Skeletal muscle satellite cell (primary cell): ENCODE measurements at regions not wholly inside any gene's neighbourhood (a gene's known extent, or its start where the extent isn't known, plus 50 kb on each side); places are given as distances from the start of the nearest gene placed in this dataset.
"Not testable (repeated sequence)": the region's sequence is repeated elsewhere in the genome, so short reads cannot be mapped to it uniquely, and the experiment has no call there.

Source experiments
- H3K27me3 ChIP-seq: 2 replicates; pipeline ENCODE4 v1.7.0; 2013; ENCODE audit warnings: low read length; ENCODE audit not compliant: control insufficient read depth, insufficient read depth
- H3K36me3 ChIP-seq: 2 replicates; pipeline ENCODE4 v1.7.0; 2013; ENCODE audit warnings: mild to moderate bottlenecking, control low read depth, low read length; ENCODE audit not compliant: insufficient read depth
- H3K4me1 ChIP-seq: 2 replicates; pipeline ENCODE4 v1.7.0; 2013; ENCODE audit warnings: low read length; ENCODE audit not compliant: control insufficient read depth, insufficient read depth
- H3K4me2 ChIP-seq: 2 replicates; pipeline ENCODE4 v1.7.0; 2013; ENCODE audit warnings: mild to moderate bottlenecking, low read length
- H3K4me3 ChIP-seq: 2 replicates; pipeline ENCODE4 v1.7.0; 2013; ENCODE audit warnings: low read length
- H3K9ac ChIP-seq: 2 replicates; pipeline ENCODE4 v1.7.0; 2013; ENCODE audit warnings: mild to moderate bottlenecking, low read depth, low read length, moderate library complexity
- H3K9me3 ChIP-seq: replicated peaks from 2 replicates; pipeline ENCODE4 v1.7.0; 2013; ENCODE audit warnings: mild to moderate bottlenecking, control low read depth, low read length

- H3K4me3 ChIP-seq: no peak overlapping the region
- peaks cover 3% of the 10 kb centered on the region for H3K27me3 ChIP-seq
- no peak overlapping the region for H3K4me2 ChIP-seq
Measured at GRCh38 chr1:43108080-43108479, 64.0 kb downstream of the EBNA1BP2 start.

GRCh38 chr1:43107664-43108063 is 64.4 kb downstream of the EBNA1BP2 start:
- no peak overlapping the region for H3K4me3 ChIP-seq
- peaks cover 3% of the 10 kb centered on the region for H3K27me3 ChIP-seq
- no peak overlapping the region for H3K9ac ChIP-seq
- H3K4me1 ChIP-seq: no peaks in the 10 kb centered on the region
- no peaks in the 10 kb centered on the region for H3K9me3 ChIP-seq
- no peaks in the 10 kb centered on the region for H3K36me3 ChIP-seq
- no peak overlapping the region for H3K4me2 ChIP-seq

More at GRCh38 chr1:43108080-43108479, 64.0 kb downstream of the EBNA1BP2 start:
- Histone ChIP-seq H3K9ac (no peak overlapping the region), H3K4me1 (no peaks in the 10 kb centered on the region), H3K36me3 (no peaks in the 10 kb centered on the region), H3K9me3 (no peaks in the 10 kb centered on the region)

- no peaks in the 10 kb centered on the region for H3K4me1 ChIP-seq
Measured at GRCh38 chr1:43104027-43104763, 67.9 kb downstream of the EBNA1BP2 start.

GRCh38 chr1:43101061-43101460 is 71.0 kb downstream of the EBNA1BP2 start:
- no peak overlapping the region for H3K9ac ChIP-seq

More at GRCh38 chr1:43104027-43104763, 67.9 kb downstream of the EBNA1BP2 start:
- Histone ChIP-seq H3K4me2 (no peak overlapping the region), H3K4me3 (no peak overlapping the region), H3K27me3 (peaks cover 4% of the 10 kb centered on the region), H3K9me3 (no peaks in the 10 kb centered on the region), H3K9ac (no peak overlapping the region), H3K36me3 (no peaks in the 10 kb centered on the region)

GRCh38 chr1:43098200-43098599 is 73.9 kb downstream of the EBNA1BP2 start:
- peaks cover 12% of the 10 kb centered on the region for H3K27me3 ChIP-seq
- no peaks in the 10 kb centered on the region for H3K4me1 ChIP-seq
- no peaks in the 10 kb centered on the region for H3K36me3 ChIP-seq
- no peak overlapping the region for H3K9ac ChIP-seq
- H3K9me3 ChIP-seq: no peaks in the 10 kb centered on the region
- no peak overlapping the region for H3K4me3 ChIP-seq
- no peak overlapping the region for H3K4me2 ChIP-seq

More at GRCh38 chr1:43101061-43101460, 71.0 kb downstream of the EBNA1BP2 start:
- no peak overlapping the region for H3K4me2 ChIP-seq
- no peak overlapping the region for H3K4me3 ChIP-seq
- no peaks in the 10 kb centered on the region for H3K4me1 ChIP-seq
- no peaks in the 10 kb centered on the region for H3K9me3 ChIP-seq
- peaks cover 7% of the 10 kb centered on the region for H3K27me3 ChIP-seq
- no peaks in the 10 kb centered on the region for H3K36me3 ChIP-seq

- not testable (repeated sequence) for H3K4me2 ChIP-seq, H3K36me3 ChIP-seq, H3K9ac ChIP-seq, H3K4me3 ChIP-seq, H3K9me3 ChIP-seq, H3K4me1 ChIP-seq
- H3K27me3 ChIP-seq: peaks cover 14% of the 10 kb centered on the region
Measured at GRCh38 chr1:43096528-43096927, 75.6 kb downstream of the EBNA1BP2 start.

GRCh38 chr1:43090812-43091211 is 81.3 kb downstream of the EBNA1BP2 start:
- not testable (repeated sequence) for H3K4me1 ChIP-seq, H3K9ac ChIP-seq, H3K27me3 ChIP-seq, H3K4me3 ChIP-seq, H3K9me3 ChIP-seq, H3K4me2 ChIP-seq, H3K36me3 ChIP-seq

- not testable (repeated sequence) for H3K4me1 ChIP-seq, H3K4me2 ChIP-seq, H3K36me3 ChIP-seq, H3K9me3 ChIP-seq, H3K9ac ChIP-seq, H3K27me3 ChIP-seq, H3K4me3 ChIP-seq
Measured at GRCh38 chr1:43090157-43090556, 81.9 kb downstream of the EBNA1BP2 start.

- Histone ChIP-seq H3K36me3 (no peaks in the 10 kb centered on the region), H3K27me3 (peaks cover 2% of the 10 kb centered on the region), H3K9ac (no peak overlapping the region), H3K4me1 (no peaks in the 10 kb centered on the region), H3K4me2 (no peak overlapping the region), H3K4me3 (no peak overlapping the region), H3K9me3 (no peaks in the 10 kb centered on the region)
Measured at GRCh38 chr1:43083375-43083891, 88.7 kb downstream of the EBNA1BP2 start.

GRCh38 chr1:43082740-43083139 is 89.3 kb downstream of the EBNA1BP2 start:
- no peaks in the 10 kb centered on the region for H3K4me1 ChIP-seq
- peaks cover 2% of the 10 kb centered on the region for H3K27me3 ChIP-seq
- no peaks in the 10 kb centered on the region for H3K9me3 ChIP-seq
- no peak overlapping the region for H3K9ac ChIP-seq
- no peak overlapping the region for H3K4me2 ChIP-seq
- H3K36me3 ChIP-seq: no peaks in the 10 kb centered on the region
- H3K4me3 ChIP-seq: no peak overlapping the region

- Histone ChIP-seq H3K9ac (no peak overlapping the region), H3K4me2 (no peak overlapping the region), H3K9me3 (no peaks in the 10 kb centered on the region)
Measured at GRCh38 chr1:43077273-43077672, 94.8 kb downstream of the EBNA1BP2 start.

GRCh38 chr1:43074709-43075108 is 97.4 kb downstream of the EBNA1BP2 start:
- Histone ChIP-seq H3K27me3 (no peaks in the 10 kb centered on the region), H3K9me3 (no peaks in the 10 kb centered on the region), H3K9ac (no peak overlapping the region), H3K4me1 (no peaks in the 10 kb centered on the region), H3K4me2 (no peak overlapping the region), H3K36me3 (no peaks in the 10 kb centered on the region), H3K4me3 (no peak overlapping the region)

More at GRCh38 chr1:43077273-43077672, 94.8 kb downstream of the EBNA1BP2 start:
- Histone ChIP-seq H3K27me3 (no peaks in the 10 kb centered on the region), H3K4me1 (no peaks in the 10 kb centered on the region), H3K4me3 (no peak overlapping the region), H3K36me3 (no peaks in the 10 kb centered on the region)
